ENCODE measurements at regions not wholly inside any gene's neighbourhood (a gene's known extent, or its start where the extent isn't known, plus 50 kb on each side); places are given as distances from the start of the nearest gene placed in this dataset.

- no peak for TF ChIP-seq CTCF (conservative IDR thresholded peaks at IDR 0.05; ENCODE audit: low read length)
- TF ChIP-seq EZH2phosphoT487 (IDR thresholded peaks at IDR 0.05; ENCODE audit: borderline replicate concordance) = no peak
These were observed 349.8 kb downstream of the HINT1 start for GRCh38 chr5:130815246-130815645.
